A549 (cell line): ENCODE measurements at regions not wholly inside any gene's neighbourhood (a gene's known extent, or its start where the extent isn't known, plus 50 kb on each side); places are given as distances from the start of the nearest gene placed in this dataset.

ENCODE experiments used
- ATAC-seq, 2 experiments: fragments of 200-7000 bp in 1 of 2; fragments of >200 bp in 1 of 2; cut with Nextera tagmentation in 1 of 2; cut with Tn5 transposase in 1 of 2; 3 replicates each; pipeline versions ENCODE4 v1.8.0 to v1.9.1; 2018 to 2020; ENCODE audit warnings: mild to moderate bottlenecking in 1 of 2, moderate library complexity in 1 of 2
- CTCF ChIA-PET: fragments of 300-600 bp; sonication (Branson Sonifier 250); formaldehyde crosslinking; extraction: SDS; loops from one replicate; lab custom pipeline; 2021; ENCODE audit warnings: antibody characterized with exemption, inconsistent platforms; lab: Yijun Ruan, JAX
- POLR2A ChIA-PET: fragments of 350-600 bp; formaldehyde crosslinking; extraction: SDS; loops from one replicate; lab custom pipeline; 2021; ENCODE audit warnings: antibody characterized with exemption, inconsistent platforms; lab: Yijun Ruan, JAX
- DNase-seq, 2 experiments: peaks; one replicate each; pipeline versions ENCODE4 v3.0.0 to v3.0.0-alpha.2; 2011 to 2016; ENCODE audit warnings: low read depth in 1 of 2, low spot score in 1 of 2
- FAIRE-seq: peaks from 2 replicates; lab custom pipeline; 2011; peaks lifted over from hg19 to GRCh38; lab: Jason Lieb, UNC
- H3K27ac ChIP-seq, 2 experiments: fragments of >200 bp; sonication (Bioruptor Twin); formaldehyde crosslinking; 3 replicates each; pipeline ENCODE4 v1.5.1; 2016 to 2017
- H3K4me1 ChIP-seq: fragments of >200 bp; sonication (Bioruptor Twin); formaldehyde crosslinking; 3 replicates; pipeline ENCODE4 v1.6.1; 2016
- H3K4me2 ChIP-seq: fragments of >200 bp; sonication (Bioruptor Twin); formaldehyde crosslinking; 3 replicates; pipeline ENCODE4 v1.6.1; 2016
- H3K4me3 ChIP-seq: fragments of >200 bp; sonication (Bioruptor Twin); formaldehyde crosslinking; 3 replicates; pipeline ENCODE4 v1.5.1; 2016
- H3K9me3 ChIP-seq: fragments of >200 bp; sonication (Bioruptor Twin); formaldehyde crosslinking; 3 replicates; pipeline ENCODE4 v1.6.1; 2016
- BHLHE40 ChIP-seq: IDR thresholded peaks from 2 replicates; pipeline ENCODE4 v1.6.1; 2012; ENCODE audit warnings: low read depth, low read length, inconsistent platforms
- CBX2 ChIP-seq: fragments of 200-600 bp; sonication (generic); IDR thresholded peaks from 2 replicates; pipeline ENCODE4 v1.6.1; 2016; ENCODE audit warnings: low read depth, mild to moderate bottlenecking, borderline replicate concordance
- CEBPB ChIP-seq, 2 experiments: fragments of >200 bp in 1 of 2; sonication (Bioruptor Twin) in 1 of 2; formaldehyde crosslinking in 1 of 2; IDR thresholded peaks; 2 replicates each; pipeline ENCODE4 v1.6.1; 2012 to 2016
- CHD2 ChIP-seq: fragments of 150-350 bp; IDR thresholded peaks from 2 replicates; pipeline ENCODE4 v1.6.1; 2014; ENCODE audit warnings: low read length; ENCODE audit not compliant: partially characterized antibody
- CHD4 ChIP-seq: fragments of 200-600 bp; sonication (generic); IDR thresholded peaks from 2 replicates; pipeline ENCODE4 v1.6.1; 2016; ENCODE audit warnings: antibody characterized with exemption, mild to moderate bottlenecking, borderline replicate concordance
- EHF ChIP-seq: fragments of 250-450 bp; sonication (Bioruptor Pico); IDR thresholded peaks from 2 replicates; pipeline ENCODE4 v1.5.0; 2020; ENCODE audit warnings: mild to moderate bottlenecking
- FOSL2 ChIP-seq, 2 experiments: fragments of 450-650 bp in 1 of 2; fragments of >200 bp in 1 of 2; sonication (Bioruptor Twin) in 1 of 2; formaldehyde crosslinking; IDR thresholded peaks; 2 replicates each; pipeline versions ENCODE4 v1.5.0 to v1.6.1; 2016 to 2020; ENCODE audit warnings: mild to moderate bottlenecking in 1 of 2, moderate library complexity in 1 of 2
- HEYL ChIP-seq: fragments of 250-450 bp; sonication (Bioruptor Pico); IDR thresholded peaks from 2 replicates; pipeline ENCODE4 v1.8.0; 2021; ENCODE audit warnings: mild to moderate bottlenecking, moderate library complexity
- HOXA7 ChIP-seq: fragments of 250-450 bp; sonication (Bioruptor Pico); IDR thresholded peaks from 2 replicates; pipeline ENCODE4 v1.5.0; 2020; ENCODE audit warnings: mild to moderate bottlenecking, moderate library complexity
- HOXB13 ChIP-seq: fragments of 250-450 bp; sonication (Bioruptor Pico); IDR thresholded peaks from 2 replicates; pipeline ENCODE4 v1.5.0; 2020; ENCODE audit warnings: low read depth, mild to moderate bottlenecking, moderate library complexity
- HOXB5 ChIP-seq: fragments of 250-450 bp; sonication (Bioruptor Pico); IDR thresholded peaks from 2 replicates; pipeline ENCODE4 v1.5.0; 2020; ENCODE audit warnings: mild to moderate bottlenecking, moderate library complexity
- JUNB ChIP-seq: fragments of >200 bp; sonication (Bioruptor Twin); formaldehyde crosslinking; IDR thresholded peaks from 2 replicates; pipeline ENCODE4 v1.6.1; 2016
- KDM1A ChIP-seq: fragments of 200-600 bp; sonication (generic); IDR thresholded peaks from 2 replicates; pipeline ENCODE4 v1.6.1; 2016; ENCODE audit warnings: low read depth, mild to moderate bottlenecking
- KDM5A ChIP-seq: fragments of 200-600 bp; sonication (generic); IDR thresholded peaks from 2 replicates; pipeline ENCODE4 v1.6.1; 2016; ENCODE audit warnings: antibody characterized with exemption, mild to moderate bottlenecking
- NPAS2 ChIP-seq: fragments of 250-450 bp; sonication (Bioruptor Pico); IDR thresholded peaks from 2 replicates; pipeline ENCODE4 v1.8.0; 2022; ENCODE audit warnings: mild to moderate bottlenecking, moderate library complexity, borderline replicate concordance
- PHF8 ChIP-seq: fragments of 200-600 bp; sonication (generic); IDR thresholded peaks from 2 replicates; pipeline ENCODE4 v1.6.1; 2016; ENCODE audit warnings: low read depth, mild to moderate bottlenecking, antibody characterized with exemption, moderate library complexity, borderline replicate concordance
- RARB ChIP-seq: fragments of 250-450 bp; sonication (Bioruptor Pico); IDR thresholded peaks from 2 replicates; pipeline ENCODE4 v1.8.0; 2021; ENCODE audit warnings: mild to moderate bottlenecking, moderate library complexity
- RCOR1 ChIP-seq: fragments of 150-350 bp; IDR thresholded peaks from 2 replicates; pipeline ENCODE4 v1.6.1; 2014; ENCODE audit warnings: antibody characterized with exemption, low read length, low read depth
- RNF2 ChIP-seq: fragments of 200-600 bp; sonication (generic); IDR thresholded peaks from 2 replicates; pipeline ENCODE4 v1.6.1; 2016; ENCODE audit warnings: low read depth, mild to moderate bottlenecking, antibody characterized with exemption, moderate library complexity, borderline replicate concordance
- TFCP2L1 ChIP-seq: fragments of 250-450 bp; sonication (Bioruptor Pico); IDR thresholded peaks from 2 replicates; pipeline ENCODE4 v1.5.0; 2021; ENCODE audit warnings: mild to moderate bottlenecking
- TP53 ChIP-seq: fragments of 250-450 bp; sonication (Bioruptor Pico); IDR thresholded peaks from 2 replicates; pipeline ENCODE4 v1.5.0; 2021; ENCODE audit warnings: mild to moderate bottlenecking, moderate library complexity
- ZC3H11A ChIP-seq: fragments of 450-650 bp; IDR thresholded peaks from 2 replicates; pipeline ENCODE4 v1.6.1; 2014; ENCODE audit warnings: antibody characterized with exemption, mild to moderate bottlenecking
- WGBS: methylation state at CpG from one replicate; pipeline ENCODE4 v1.1.6; 2017; ENCODE audit errors: missing lambda C conversion rate; 5-methylcytosine and 5-hydroxymethylcytosine counted together
- TF ChIP-seq, protein P1 (sequence below): IDR thresholded peaks from 2 replicates; pipeline ENCODE4 v1.6.1; 2012
- TF ChIP-seq, protein P2 (sequence below): fragments of 150-350 bp; IDR thresholded peaks from 2 replicates; pipeline ENCODE4 v1.6.1; 2014; ENCODE audit warnings: low read depth, mild to moderate bottlenecking, low read length
- TF ChIP-seq, protein P3 (sequence below): fragments of 450-650 bp; IDR thresholded peaks from 2 replicates; pipeline ENCODE4 v1.6.1; 2014; ENCODE audit warnings: antibody characterized with exemption
- TF ChIP-seq, protein P4 (sequence below): fragments of >200 bp; sonication (Bioruptor Twin); formaldehyde crosslinking; IDR thresholded peaks from 3 replicates; pipeline ENCODE4 v1.6.1; 2016
- TF ChIP-seq, protein P5 (sequence below): IDR thresholded peaks from 2 replicates; pipeline ENCODE4 v1.6.1; 2012; ENCODE audit warnings: low read depth, borderline replicate concordance
- TF ChIP-seq, protein P6 (sequence below): fragments of >200 bp; sonication (Bioruptor Twin); formaldehyde crosslinking; IDR thresholded peaks from 2 replicates; pipeline ENCODE4 v1.6.1; 2016

DNA sequence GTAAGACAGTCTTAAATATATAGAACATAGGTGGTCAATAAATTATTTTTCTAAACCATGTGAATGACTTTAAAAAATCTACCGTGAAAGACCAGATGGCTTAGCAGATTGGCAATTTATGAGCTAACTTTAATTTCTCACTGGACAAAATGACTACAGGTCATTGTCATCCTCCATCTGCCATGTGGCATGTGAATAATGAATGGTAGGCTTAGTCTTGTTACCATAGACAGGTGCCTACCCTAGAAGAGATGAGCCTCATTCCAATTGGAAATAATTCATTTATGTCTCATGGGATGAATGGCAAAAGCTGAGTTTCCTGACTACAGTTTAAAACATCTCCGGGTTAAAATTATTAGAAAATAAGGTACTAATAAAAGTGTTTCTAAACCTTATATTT is 1043.3 kb downstream of the FAT4 start:
- DNase-seq (no peak), ATAC-seq (no peak), FAIRE-seq (no peak)
- Histone ChIP-seq H3K4me3 (no peak overlapping the region), H3K27ac (no peak overlapping the region), H3K9me3 (no peaks in the 10 kb centered on the region), H3K4me2 (no peak overlapping the region), H3K4me1 (no peaks in the 10 kb centered on the region)
- WGBS: 35% methylated on average over 2 of the region's 2 CpGs
- POLR2A ChIA-PET: no interaction called here
- CTCF ChIA-PET: no interaction called here
- TF ChIP-seq RNF2 (no peak), EHF (no peak), TP53 (CRISPR knock-in tag) (no peak), NPAS2 (CRISPR knock-in tag) (no peak), KDM1A (no peak), HOXA7 (CRISPR knock-in tag) (no peak), KDM5A (no peak), JUNB (no peak), HOXB13 (CRISPR knock-in tag) (no peak), FOSL2 (IDR thresholded peaks at IDR 0.05) (no peak), FOSL2 (CRISPR knock-in tag; IDR thresholded peaks at IDR 0.05) (no peak), HEYL (no peak), RARB (no peak), CHD2 (no peak), BHLHE40 (no peak), CEBPB (IDR thresholded peaks at IDR 0.05) (no peak)
- TF ChIP-seq, protein P1, sequence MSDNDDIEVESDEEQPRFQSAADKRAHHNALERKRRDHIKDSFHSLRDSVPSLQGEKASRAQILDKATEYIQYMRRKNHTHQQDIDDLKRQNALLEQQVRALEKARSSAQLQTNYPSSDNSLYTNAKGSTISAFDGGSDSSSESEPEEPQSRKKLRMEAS: no peak
- TF ChIP-seq, protein P2, sequence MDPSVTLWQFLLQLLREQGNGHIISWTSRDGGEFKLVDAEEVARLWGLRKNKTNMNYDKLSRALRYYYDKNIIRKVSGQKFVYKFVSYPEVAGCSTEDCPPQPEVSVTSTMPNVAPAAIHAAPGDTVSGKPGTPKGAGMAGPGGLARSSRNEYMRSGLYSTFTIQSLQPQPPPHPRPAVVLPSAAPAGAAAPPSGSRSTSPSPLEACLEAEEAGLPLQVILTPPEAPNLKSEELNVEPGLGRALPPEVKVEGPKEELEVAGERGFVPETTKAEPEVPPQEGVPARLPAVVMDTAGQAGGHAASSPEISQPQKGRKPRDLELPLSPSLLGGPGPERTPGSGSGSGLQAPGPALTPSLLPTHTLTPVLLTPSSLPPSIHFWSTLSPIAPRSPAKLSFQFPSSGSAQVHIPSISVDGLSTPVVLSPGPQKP: no peak
- TF ChIP-seq, protein P3, sequence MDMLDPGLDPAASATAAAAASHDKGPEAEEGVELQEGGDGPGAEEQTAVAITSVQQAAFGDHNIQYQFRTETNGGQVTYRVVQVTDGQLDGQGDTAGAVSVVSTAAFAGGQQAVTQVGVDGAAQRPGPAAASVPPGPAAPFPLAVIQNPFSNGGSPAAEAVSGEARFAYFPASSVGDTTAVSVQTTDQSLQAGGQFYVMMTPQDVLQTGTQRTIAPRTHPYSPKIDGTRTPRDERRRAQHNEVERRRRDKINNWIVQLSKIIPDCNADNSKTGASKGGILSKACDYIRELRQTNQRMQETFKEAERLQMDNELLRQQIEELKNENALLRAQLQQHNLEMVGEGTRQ: no peak
- TF ChIP-seq, protein P4, sequence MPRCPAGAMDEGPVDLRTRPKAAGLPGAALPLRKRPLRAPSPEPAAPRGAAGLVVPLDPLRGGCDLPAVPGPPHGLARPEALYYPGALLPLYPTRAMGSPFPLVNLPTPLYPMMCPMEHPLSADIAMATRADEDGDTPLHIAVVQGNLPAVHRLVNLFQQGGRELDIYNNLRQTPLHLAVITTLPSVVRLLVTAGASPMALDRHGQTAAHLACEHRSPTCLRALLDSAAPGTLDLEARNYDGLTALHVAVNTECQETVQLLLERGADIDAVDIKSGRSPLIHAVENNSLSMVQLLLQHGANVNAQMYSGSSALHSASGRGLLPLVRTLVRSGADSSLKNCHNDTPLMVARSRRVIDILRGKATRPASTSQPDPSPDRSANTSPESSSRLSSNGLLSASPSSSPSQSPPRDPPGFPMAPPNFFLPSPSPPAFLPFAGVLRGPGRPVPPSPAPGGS: no peak

DNA sequence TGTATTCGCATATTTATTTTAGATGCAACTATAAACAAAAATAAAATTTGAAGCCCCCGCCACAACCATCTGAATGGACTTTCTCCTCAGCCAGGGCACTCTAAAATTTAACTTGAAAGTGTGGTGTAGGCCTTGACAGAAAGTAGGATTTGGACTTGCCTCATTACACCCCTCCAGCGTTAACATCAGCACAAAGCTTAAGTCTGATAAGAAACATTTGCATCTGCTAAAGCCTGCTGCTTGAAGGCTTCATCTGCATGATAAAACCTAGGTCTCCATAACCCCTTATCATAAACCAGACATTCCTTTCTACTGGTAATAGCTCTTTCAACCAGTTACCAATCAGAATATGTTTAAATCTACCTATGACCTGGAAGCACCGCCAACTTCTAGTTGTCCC is 1046.5 kb downstream of the FAT4 start:
- FAIRE-seq: no peak
- no peak for ATAC-seq
- H3K27ac ChIP-seq: no peak overlapping the region
- H3K9me3 ChIP-seq: no peaks in the 10 kb centered on the region
- H3K4me2 ChIP-seq: no peak overlapping the region
- no peak for TF ChIP-seq TFCP2L1 (CRISPR knock-in tag)
- TF ChIP-seq RARB: no peak
- TF ChIP-seq, protein P5, sequence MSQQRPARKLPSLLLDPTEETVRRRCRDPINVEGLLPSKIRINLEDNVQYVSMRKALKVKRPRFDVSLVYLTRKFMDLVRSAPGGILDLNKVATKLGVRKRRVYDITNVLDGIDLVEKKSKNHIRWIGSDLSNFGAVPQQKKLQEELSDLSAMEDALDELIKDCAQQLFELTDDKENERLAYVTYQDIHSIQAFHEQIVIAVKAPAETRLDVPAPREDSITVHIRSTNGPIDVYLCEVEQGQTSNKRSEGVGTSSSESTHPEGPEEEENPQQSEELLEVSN: no peak
- H3K4me3 ChIP-seq: no peak overlapping the region
- H3K4me1 ChIP-seq: no peaks in the 10 kb centered on the region
- ChIA-PET CTCF (no interaction called here), POLR2A (no interaction called here)
- 48% methylated on average over 4 of the region's 4 CpGs for WGBS
- no peak for DNase-seq

DNA sequence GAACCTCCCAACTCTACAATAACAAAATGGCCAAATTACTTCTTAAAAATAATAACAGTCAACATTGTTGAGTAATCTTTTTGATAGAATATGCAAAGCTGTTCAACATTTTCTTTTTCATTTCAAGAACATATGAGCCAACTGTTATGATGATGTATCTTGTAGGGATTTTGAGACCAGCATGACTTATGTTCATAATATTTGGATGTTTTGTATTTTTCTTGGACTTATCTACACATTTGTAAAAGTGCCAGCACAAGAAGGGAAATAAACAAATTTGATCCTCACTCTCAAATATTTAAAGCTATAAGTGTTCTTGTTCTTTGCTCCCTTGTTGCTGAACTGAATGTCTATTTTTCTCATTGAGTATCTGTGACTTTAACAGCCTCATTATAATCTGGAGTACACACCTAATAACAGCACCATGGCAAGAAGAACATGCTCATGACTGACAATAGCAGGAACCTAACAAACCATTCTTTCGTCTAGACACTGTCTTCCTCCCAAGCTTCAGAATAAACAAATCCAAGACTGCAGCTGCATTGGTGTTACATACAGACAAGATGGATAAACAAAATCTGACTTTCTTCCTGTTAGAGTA is 1049.7 kb downstream of the FAT4 start:
- Histone ChIP-seq H3K27ac (no peak overlapping the region), H3K9me3 (no peaks in the 10 kb centered on the region), H3K4me3 (no peak overlapping the region), H3K4me1 (no peaks in the 10 kb centered on the region), H3K4me2 (no peak overlapping the region)
- 56% methylated on average over 1 of the region's 1 CpG for WGBS
- CTCF ChIA-PET: no interaction called here
- DNase-seq (no peak), ATAC-seq (no peak), FAIRE-seq (no peak)
- POLR2A ChIA-PET: no interaction called here
- TF ChIP-seq TP53 (CRISPR knock-in tag) (no peak), CEBPB (IDR thresholded peaks at IDR 0.05) (no peak), BHLHE40 (no peak), HOXB5 (CRISPR knock-in tag) (no peak), CHD4 (no peak), PHF8 (no peak), ZC3H11A (no peak), RNF2 (no peak), CBX2 (no peak), HOXA7 (CRISPR knock-in tag) (no peak), RCOR1 (no peak), HOXB13 (CRISPR knock-in tag) (no peak)
- TF ChIP-seq, protein P6, sequence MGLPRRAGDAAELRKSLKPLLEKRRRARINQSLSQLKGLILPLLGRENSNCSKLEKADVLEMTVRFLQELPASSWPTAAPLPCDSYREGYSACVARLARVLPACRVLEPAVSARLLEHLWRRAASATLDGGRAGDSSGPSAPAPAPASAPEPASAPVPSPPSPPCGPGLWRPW: no peak
